KOPT-K1 (cell line): ENCODE measurements at regions not wholly inside any gene's neighbourhood (a gene's known extent, or its start where the extent isn't known, plus 50 kb on each side); places are given as distances from the start of the nearest gene placed in this dataset.
"Not testable (repeated sequence)": the region's sequence is repeated elsewhere in the genome, so short reads cannot be mapped to it uniquely, and the experiment has no call there.

Experiments used
- H3K27ac ChIP-seq: fragments of 200-600 bp; sonication (generic); 2 replicates; pipeline ENCODE4 v1.5.1; 2016; ENCODE audit warnings: antibody characterized with exemption, mild to moderate bottlenecking, low read depth, low read length; ENCODE audit not compliant: poor library complexity, severe bottlenecking
- H3K36me3 ChIP-seq: fragments of 200-600 bp; sonication (generic); 2 replicates; pipeline ENCODE4 v1.5.1; 2017; ENCODE audit warnings: antibody characterized with exemption, mild to moderate bottlenecking, low read length, moderate library complexity; ENCODE audit not compliant: insufficient read depth
- H3K9me3 ChIP-seq: fragments of 200-600 bp; sonication (generic); 2 replicates; pipeline ENCODE4 v1.5.1; 2017; ENCODE audit warnings: antibody characterized with exemption, low read length, mild to moderate bottlenecking; ENCODE audit not compliant: insufficient read depth, poor library complexity, severe bottlenecking

DNA sequence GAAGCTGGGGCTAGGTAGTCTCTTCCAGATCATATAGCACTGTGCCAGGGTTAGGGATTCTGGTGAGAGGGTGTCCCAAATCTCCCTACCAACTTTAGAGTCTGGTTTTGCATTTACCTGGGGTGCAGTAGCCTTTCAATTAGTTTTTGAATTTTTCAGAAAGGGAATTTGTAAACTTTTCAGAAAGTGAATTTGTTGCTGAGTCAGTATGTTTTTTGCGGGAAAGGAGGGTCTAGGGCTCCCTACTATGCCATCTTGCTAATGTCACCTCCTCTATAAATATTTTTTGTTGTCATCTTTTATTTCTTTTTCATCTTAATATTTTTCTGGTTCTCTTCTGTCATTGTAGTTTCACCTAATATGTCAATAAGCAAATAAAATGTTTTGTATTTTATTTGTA lies 95.8 kb upstream of the FAM98A start:
- no peak overlapping the region for H3K27ac ChIP-seq
- peaks cover 4% of the 10 kb centered on the region for H3K9me3 ChIP-seq
- no peaks in the 10 kb centered on the region for H3K36me3 ChIP-seq

DNA sequence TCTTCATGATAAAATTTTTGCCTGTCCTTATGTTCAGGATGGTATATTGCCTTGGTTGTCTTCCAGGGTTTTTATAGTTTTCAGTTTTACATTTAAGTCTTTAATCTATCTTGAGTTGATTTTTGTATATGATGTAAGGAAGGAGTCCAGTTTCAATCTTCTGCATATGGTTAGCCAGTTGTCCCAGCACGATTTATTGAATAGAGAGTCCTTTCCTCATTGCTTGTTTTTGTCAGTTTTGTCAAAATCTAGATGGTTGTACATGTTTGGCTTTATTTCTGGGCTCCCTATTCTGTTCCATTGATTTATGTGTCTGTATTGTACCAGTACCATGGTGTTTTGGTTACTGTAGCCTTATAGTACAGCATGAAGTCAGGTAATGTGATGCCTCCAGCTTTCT lies 91.6 kb upstream of the FAM98A start:
- H3K36me3 ChIP-seq, H3K27ac ChIP-seq: not testable (repeated sequence)
- H3K9me3 ChIP-seq: peaks cover 19% of the 10 kb centered on the region

- H3K9me3 ChIP-seq: no peaks in the 10 kb centered on the region
- H3K27ac ChIP-seq: no peak overlapping the region
- no peaks in the 10 kb centered on the region for H3K36me3 ChIP-seq
Observed at GRCh38 chr2:33681364-33681757, 82.3 kb upstream of the FAM98A start.

- Histone ChIP-seq H3K36me3 (no peaks in the 10 kb centered on the region), H3K9me3 (no peaks in the 10 kb centered on the region), H3K27ac (no peak overlapping the region)
Observed at GRCh38 chr2:33680644-33681363, 81.7 kb upstream of the FAM98A start.

DNA sequence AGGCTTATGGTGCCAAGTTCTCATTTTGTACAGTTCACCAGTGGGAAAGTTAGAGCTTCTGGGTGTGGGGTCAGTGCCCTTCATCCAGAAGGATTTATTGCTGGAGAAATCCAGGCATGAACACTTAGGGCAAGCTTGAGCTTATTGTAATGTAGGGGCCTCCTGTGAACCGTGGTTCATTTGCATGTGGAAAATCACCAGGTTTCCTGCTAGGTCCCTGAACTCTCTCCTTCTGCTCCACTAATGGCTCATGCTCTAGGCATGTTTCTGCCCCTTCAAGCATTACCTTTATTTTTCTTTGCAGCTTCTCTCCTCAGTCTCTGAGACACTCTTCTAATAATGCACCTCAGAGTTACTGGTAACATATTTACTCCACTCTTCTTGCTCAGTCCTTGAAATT lies 79.3 kb upstream of the FAM98A start:
- no peak overlapping the region for H3K27ac ChIP-seq
- no peaks in the 10 kb centered on the region for H3K36me3 ChIP-seq
- H3K9me3 ChIP-seq: no peaks in the 10 kb centered on the region

GRCh38 chr2:33673937-33674336 lies 74.8 kb upstream of the FAM98A start:
- Histone ChIP-seq H3K36me3 (no peaks in the 10 kb centered on the region), H3K9me3 (no peaks in the 10 kb centered on the region), H3K27ac (no peak overlapping the region)

DNA sequence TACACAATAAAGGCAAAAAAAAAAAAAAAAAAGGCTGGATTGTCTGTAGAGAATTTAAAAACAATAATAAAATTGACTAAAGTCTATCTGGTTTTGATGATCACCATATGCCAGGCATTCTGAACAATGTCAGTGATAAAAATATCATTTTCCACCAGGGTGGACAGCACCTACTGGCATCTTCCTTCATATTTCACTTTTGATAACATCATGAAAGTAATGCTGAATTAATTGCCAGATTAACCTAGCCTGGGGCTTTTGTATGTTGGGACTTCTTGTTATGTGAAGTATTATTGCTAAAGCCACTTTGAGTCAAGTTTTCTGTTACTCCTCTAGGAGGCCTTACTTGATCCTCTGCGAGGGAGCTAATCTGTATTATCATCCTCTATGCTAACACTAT lies 73.8 kb upstream of the FAM98A start:
- Histone ChIP-seq H3K36me3 (no peaks in the 10 kb centered on the region), H3K27ac (no peak overlapping the region), H3K9me3 (no peaks in the 10 kb centered on the region)

DNA sequence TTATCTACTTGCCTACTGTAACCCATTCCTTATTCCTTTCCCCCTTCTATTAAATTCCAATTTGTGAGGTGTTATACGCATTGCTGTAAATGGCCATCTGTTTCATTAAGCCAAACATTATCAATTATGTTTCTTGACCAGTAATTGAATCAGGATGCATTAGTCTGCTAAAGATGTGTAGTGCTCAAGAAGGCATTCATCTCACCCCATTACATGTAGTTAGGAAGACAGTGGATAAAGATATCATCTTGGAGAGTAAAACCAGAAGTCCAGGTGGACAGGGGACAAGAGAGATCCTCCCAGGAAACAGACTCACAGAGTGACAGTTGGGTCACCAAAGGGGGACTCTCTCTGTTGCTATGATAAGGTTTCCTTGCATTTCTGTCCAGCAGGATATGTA lies 73.3 kb upstream of the FAM98A start:
- no peak overlapping the region for H3K27ac ChIP-seq
- no peaks in the 10 kb centered on the region for H3K36me3 ChIP-seq
- no peaks in the 10 kb centered on the region for H3K9me3 ChIP-seq

DNA sequence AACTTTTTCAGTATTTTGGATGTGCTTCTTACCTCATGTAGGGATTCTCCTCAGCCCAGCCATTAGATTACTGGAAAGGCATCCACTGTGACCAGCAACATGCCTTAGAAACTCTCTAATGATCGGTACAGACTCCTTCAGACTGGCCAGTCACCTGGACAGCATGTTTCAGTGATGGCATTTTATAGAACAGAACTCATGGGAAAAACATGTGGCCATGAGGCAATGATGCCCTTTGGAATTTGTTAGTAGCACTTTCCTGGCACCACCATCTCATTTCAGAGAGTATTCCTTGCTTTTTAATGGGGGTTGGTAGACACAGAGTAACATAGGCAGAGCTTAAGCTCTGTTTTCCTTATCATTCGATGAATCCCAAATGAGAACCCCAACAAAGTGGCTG lies 72.1 kb upstream of the FAM98A start:
- no peak overlapping the region for H3K27ac ChIP-seq
- peaks cover 3% of the 10 kb centered on the region for H3K9me3 ChIP-seq
- no peaks in the 10 kb centered on the region for H3K36me3 ChIP-seq

DNA sequence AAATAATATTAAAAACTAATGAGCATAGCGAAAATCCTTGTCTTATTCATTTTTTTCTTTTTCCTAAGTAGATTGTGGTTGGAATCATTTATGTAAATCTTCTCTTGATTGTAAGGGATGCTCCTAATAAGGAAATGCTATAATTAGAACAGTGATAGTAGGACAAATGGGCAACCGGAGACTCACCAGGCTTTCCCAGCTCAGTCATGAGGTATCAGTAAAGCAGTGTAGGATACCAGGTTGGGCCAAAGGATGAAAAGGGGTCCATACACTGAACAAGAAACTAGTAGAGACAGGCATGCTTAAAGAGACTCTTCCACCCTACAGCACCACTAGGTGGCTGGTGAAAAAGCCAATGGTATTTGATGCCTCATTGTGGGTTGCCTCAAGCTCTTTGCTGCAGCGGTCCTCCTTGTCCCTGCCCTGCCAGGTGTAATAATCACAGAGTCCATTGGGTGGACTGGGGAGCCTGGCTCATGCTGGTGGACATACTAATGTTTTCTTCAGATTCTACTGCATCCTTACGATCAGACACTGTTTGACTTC lies 71.4 kb upstream of the FAM98A start:
- Histone ChIP-seq H3K27ac (no peak overlapping the region), H3K9me3 (peaks cover 9% of the 10 kb centered on the region), H3K36me3 (no peaks in the 10 kb centered on the region)

DNA sequence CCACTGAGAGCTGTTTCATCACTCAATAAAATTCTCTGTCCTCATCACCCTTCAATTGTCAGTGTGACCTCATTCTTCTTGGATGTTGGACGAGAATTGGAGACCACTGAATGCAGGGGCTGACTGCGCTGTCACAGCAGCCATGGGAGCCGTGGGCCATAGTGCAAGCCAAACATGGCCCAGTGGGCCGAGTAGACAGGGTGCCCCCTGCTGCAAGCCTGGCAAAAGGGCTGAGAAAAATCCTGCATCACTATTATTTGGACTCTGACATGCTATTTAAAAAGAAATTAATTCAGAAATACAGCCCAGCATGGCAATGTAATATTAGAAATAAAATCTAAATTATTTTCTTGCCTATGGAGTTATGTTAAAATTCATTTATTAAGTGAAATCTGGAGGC lies 67.8 kb upstream of the FAM98A start:
- Histone ChIP-seq H3K27ac (no peak overlapping the region), H3K36me3 (no peaks in the 10 kb centered on the region), H3K9me3 (peaks cover 25% of the 10 kb centered on the region)

DNA sequence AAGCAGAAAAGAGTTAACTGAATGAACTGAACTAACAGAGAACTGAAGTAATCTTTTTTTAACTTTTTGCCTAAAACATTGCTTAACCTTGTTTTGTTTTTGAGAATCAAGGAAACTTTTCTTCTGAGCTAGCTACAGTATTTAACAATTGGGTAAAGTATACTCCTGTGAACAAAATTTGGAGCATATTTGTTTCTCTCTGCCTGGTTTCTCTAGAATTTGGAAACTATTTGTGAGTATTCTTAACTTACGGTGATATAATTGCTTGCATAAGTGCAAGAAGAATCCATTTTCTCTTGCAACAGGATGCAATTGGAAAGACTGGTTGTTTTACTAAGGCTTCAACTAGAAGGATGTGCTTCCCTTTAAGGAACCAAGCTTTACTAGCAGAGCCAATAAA lies 65.9 kb upstream of the FAM98A start:
- Histone ChIP-seq H3K27ac (no peak overlapping the region), H3K9me3 (peaks cover 25% of the 10 kb centered on the region), H3K36me3 (no peaks in the 10 kb centered on the region)

DNA sequence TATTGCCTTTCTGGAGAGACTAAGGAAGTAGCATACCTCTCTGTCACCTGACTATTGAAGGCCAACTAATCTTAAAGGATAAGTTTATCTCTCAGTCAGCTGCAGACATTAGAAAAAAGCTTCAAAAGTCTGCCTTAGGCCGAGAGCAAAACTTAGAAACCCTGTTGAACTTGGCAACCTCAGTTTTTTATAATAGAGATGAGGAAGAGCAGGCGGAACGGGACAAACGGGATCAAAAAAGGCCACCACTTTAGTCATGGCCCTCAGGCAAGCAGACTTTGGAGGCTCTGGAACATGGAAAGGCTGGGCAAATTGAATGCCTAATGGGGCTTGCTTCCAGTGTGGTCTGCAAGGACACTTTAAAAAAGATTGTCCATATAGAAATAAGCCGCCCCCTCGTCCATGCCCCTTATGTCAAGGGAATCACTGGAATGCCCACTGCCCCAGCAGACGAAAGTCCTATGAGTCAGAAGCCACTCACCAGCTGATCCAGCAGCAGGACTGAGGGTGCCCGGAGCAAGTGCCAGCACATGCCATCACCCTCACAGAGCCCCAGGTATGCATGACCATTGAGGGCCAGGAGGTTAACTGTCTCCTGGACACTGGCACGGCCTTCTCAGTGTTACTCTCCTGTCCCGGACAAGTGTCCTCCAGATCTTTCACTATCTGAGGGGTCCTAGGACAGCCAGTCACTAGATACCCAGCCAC lies 61.5 kb upstream of the FAM98A start:
- Histone ChIP-seq H3K9me3 (peaks cover 16% of the 10 kb centered on the region), H3K36me3 (no peaks in the 10 kb centered on the region), H3K27ac (no peak overlapping the region)

DNA sequence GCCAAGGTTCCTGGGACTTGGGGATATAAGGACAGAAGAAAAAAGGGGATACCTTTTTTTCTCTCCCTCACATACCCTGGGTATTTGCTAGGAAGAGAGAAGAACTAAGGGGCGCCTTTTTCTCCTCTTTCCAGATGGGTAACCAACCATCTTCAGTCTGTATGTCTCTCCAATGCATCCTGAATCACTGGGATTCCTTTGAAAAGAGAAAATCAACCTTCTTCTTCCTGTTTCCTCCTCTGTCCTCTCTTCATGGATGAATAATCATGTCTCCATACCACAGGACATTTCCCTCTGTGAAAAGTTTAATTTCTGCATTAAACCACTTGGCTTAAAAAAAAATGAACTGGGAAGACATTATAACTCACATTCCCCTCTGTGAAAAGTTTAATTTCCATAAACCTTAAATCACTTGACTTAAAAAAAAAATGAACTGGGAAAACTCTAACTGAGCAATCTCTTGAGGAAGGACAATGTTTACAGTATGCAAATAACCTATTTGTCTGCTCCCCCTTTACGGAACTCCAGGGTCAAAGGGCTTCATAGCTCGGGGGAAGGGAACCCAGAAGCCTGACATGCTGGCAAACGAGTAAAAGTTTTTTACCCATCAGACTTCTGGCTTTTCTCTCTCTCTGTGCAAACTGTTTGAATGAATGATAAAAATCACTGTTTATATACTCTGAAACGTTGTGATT lies 56.7 kb upstream of the FAM98A start:
- Histone ChIP-seq H3K36me3 (no peaks in the 10 kb centered on the region), H3K27ac (no peak overlapping the region), H3K9me3 (peaks cover 10% of the 10 kb centered on the region)

DNA sequence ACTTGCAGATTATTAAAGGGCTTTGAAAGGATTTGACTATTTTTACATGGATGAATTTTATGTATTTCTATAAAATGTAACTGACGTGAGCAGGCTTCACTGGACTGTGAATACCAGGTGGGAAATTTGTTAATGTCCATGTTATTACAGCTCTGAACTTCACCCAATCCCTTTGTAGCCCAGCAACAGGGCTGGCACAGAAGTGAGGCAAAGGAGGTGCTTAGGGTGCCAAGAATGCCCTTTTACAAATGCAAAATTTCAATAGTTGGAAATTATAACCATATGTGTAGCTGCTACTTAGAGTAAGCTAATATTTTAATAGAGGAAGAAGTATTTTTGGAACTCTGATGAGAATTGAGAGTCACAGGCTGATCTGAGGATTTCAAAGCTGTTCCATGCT lies 53.7 kb upstream of the FAM98A start:
- peaks cover 10% of the 10 kb centered on the region for H3K9me3 ChIP-seq
- H3K27ac ChIP-seq: no peak overlapping the region
- no peaks in the 10 kb centered on the region for H3K36me3 ChIP-seq
